HG03565 (cell line): ENCODE measurements at regions not wholly inside any gene's neighbourhood (a gene's known extent, or its start where the extent isn't known, plus 50 kb on each side); places are given as distances from the start of the nearest gene placed in this dataset.
A peak's percentile ranks its signal among the peaks of the same experiment; 100 is the strongest.
"Not testable (repeated sequence)": the region's sequence is repeated elsewhere in the genome, so short reads cannot be mapped to it uniquely, and the experiment has no call there.

Source experiments
- ATAC-seq: cut with Tn5 transposase; IDR thresholded peaks from one replicate; pipeline ENCODE4 v1.9.1; 2021; ENCODE audit warnings: mild to moderate bottlenecking, moderate library complexity; ENCODE audit not compliant: unreplicated experiment

GRCh38 chr2:182477774-182478173 lies 50.9 kb upstream of the PDE1A start:
- ATAC-seq: no peak

- no peak for ATAC-seq
Measured at GRCh38 chr2:182481676-182482075, 54.8 kb upstream of the PDE1A start.

- no peak for ATAC-seq
Measured at GRCh38 chr2:182482511-182482910, 55.7 kb upstream of the PDE1A start.

- no peak for ATAC-seq
Measured at GRCh38 chr2:182496596-182496995, 69.8 kb upstream of the PDE1A start.

GRCh38 chr2:182499706-182500470 lies 73.1 kb upstream of the PDE1A start:
- no peak for ATAC-seq

- ATAC-seq: no peak
Measured at GRCh38 chr2:182503886-182504285, 77.0 kb upstream of the PDE1A start.

GRCh38 chr2:182504903-182505302 lies 78.1 kb upstream of the PDE1A start:
- no peak for ATAC-seq

GRCh38 chr2:182506606-182507005 lies 79.8 kb upstream of the PDE1A start:
- ATAC-seq: no peak

GRCh38 chr2:182508583-182508982 lies 81.7 kb upstream of the PDE1A start:
- not testable (repeated sequence) for ATAC-seq

GRCh38 chr2:182509216-182509615 lies 82.4 kb upstream of the PDE1A start:
- ATAC-seq: no peak

- no peak for ATAC-seq
Measured at GRCh38 chr2:182521453-182522404, 94.9 kb upstream of the PDE1A start.

- ATAC-seq: no peak
Measured at GRCh38 chr2:182522405-182522896, 95.6 kb upstream of the PDE1A start.

- no peak for ATAC-seq
Measured at GRCh38 chr2:182522972-182523473, 96.2 kb upstream of the PDE1A start.

- no peak for ATAC-seq
Measured at GRCh38 chr2:182530636-182531035, 103.8 kb upstream of the PDE1A start.

GRCh38 chr2:182540252-182540651 lies 113.4 kb upstream of the PDE1A start:
- no peak for ATAC-seq

- ATAC-seq: peak; percentile 73
Measured at GRCh38 chr2:182541268-182541667, 114.4 kb upstream of the PDE1A start.

- no peak for ATAC-seq
Measured at GRCh38 chr2:182542501-182543258, 115.8 kb upstream of the PDE1A start.

GRCh38 chr2:182543741-182544525 lies 117.1 kb upstream of the PDE1A start:
- no peak for ATAC-seq

GRCh38 chr2:182545420-182546167 lies 118.8 kb upstream of the PDE1A start:
- ATAC-seq: peak; percentile 69
